ENCODE measurements at regions not wholly inside any gene's neighbourhood (a gene's known extent, or its start where the extent isn't known, plus 50 kb on each side); places are given as distances from the start of the nearest gene placed in this dataset.

GRCh38 chr17:10993126-10993525 is 155.2 kb upstream of the PIRT start:
- TF ChIP-seq BHLHE40 (IDR thresholded peaks at IDR 0.05; ENCODE audit: borderline replicate concordance) (no peak), FOXA1 (IDR thresholded peaks at IDR 0.05) (no peak), SUZ12 (IDR thresholded peaks at IDR 0.05) (no peak), TARDBP (IDR thresholded peaks at IDR 0.05) (no peak), SP1 (IDR thresholded peaks at IDR 0.05) (no peak), HDGF (IDR thresholded peaks at IDR 0.05; ENCODE audit: borderline replicate concordance) (no peak), ARNT (IDR thresholded peaks at IDR 0.05) (no peak), ELF4 (IDR thresholded peaks at IDR 0.05) (no peak), FOXK2 (IDR thresholded peaks at IDR 0.05) (no peak), ZNF384 (IDR thresholded peaks at IDR 0.05) (no peak), PKNOX1 (IDR thresholded peaks at IDR 0.05) (no peak), NFRKB (IDR thresholded peaks at IDR 0.05) (no peak)
